Activated B cell treated with CpG ODN at 0.5 μM for 24 hours (primary cell): ENCODE measurements at regions not wholly inside any gene's neighbourhood (a gene's known extent, or its start where the extent isn't known, plus 50 kb on each side); places are given as distances from the start of the nearest gene placed in this dataset.

Experiments used
- ATAC-seq: fragments of 200-7000 bp; cut with Tn5 transposase; one replicate; pipeline ENCODE4 v1.10.0; 2021; ENCODE audit warnings: low read depth, mild to moderate bottlenecking, moderate library complexity
- CTCF ChIA-PET: fragments of 350-600 bp; sonication (Branson Sonifier 250); formaldehyde crosslinking; loops from one replicate; lab custom pipeline; 2021; ENCODE audit warnings: antibody characterized with exemption; lab: Charles Lee
- POLR2A ChIA-PET: fragments of 350-600 bp; sonication (Branson Sonifier 250); formaldehyde crosslinking; loops from one replicate; lab custom pipeline; 2021; ENCODE audit warnings: antibody characterized with exemption; lab: Charles Lee
- DNase-seq: peaks from one replicate; pipeline ENCODE4 v3.0.0; 2022
- H3K27ac Mint-ChIP-seq: one replicate; pipeline ENCODE4 v1.8.0; 2020; ENCODE audit warnings: mixed read lengths
- H3K27me3 Mint-ChIP-seq: one replicate; pipeline ENCODE4 v1.8.0; 2021; ENCODE audit warnings: mixed read lengths
- H3K36me3 Mint-ChIP-seq: one replicate; pipeline ENCODE4 v1.8.0; 2021; ENCODE audit warnings: low read depth, mixed read lengths
- H3K4me1 Mint-ChIP-seq: one replicate; pipeline ENCODE4 v1.8.0; 2021; ENCODE audit warnings: mixed read lengths
- H3K4me3 Mint-ChIP-seq: one replicate; pipeline ENCODE4 v1.8.0; 2020; ENCODE audit warnings: mild to moderate bottlenecking, mixed read lengths
- H3K9me3 Mint-ChIP-seq: one replicate; pipeline ENCODE4 v1.8.0; 2020; ENCODE audit warnings: mixed read lengths
- intact Hi-C: fragments of 100-400 bp; cut with micrococcal nuclease; formaldehyde crosslinking; loops from one replicate; pipeline ENCODE4 v1.15.1; 2024
- TF ChIP-seq, protein P1 (sequence below): fragments of 200-600 bp; IDR thresholded peaks from one replicate; pipeline ENCODE4 v1.8.0; 2022; ENCODE audit warnings: antibody characterized with exemption, mild to moderate bottlenecking

DNA sequence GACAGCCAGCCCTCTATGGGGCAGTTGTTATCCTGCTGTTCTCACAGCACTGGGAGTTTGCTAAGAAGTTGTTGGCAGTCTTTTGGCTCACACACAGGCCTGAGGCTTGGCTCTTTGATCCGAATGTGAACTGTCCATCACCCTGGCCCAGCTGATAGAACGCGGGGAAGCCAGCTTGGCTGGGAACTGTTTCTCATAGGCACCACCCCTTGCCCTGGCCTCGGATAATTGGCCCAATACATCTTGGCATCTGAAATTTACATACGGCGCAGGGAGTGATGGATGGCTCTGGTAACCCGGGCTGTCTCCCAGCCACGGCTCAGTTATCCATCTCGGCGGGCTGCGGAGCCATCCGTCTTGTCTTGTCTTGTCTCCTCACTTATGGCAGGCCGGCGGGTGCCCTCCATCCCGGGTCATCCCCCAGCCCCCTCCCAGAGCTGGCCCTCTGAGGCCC, 164.1 kb downstream of the PHETA1 start:
- Mint-ChIP-seq H3K4me3 (no peak overlapping the region), H3K27me3 (peaks cover 11% of the 10 kb centered on the region)
- CTCF ChIA-PET = no interaction called here

DNA sequence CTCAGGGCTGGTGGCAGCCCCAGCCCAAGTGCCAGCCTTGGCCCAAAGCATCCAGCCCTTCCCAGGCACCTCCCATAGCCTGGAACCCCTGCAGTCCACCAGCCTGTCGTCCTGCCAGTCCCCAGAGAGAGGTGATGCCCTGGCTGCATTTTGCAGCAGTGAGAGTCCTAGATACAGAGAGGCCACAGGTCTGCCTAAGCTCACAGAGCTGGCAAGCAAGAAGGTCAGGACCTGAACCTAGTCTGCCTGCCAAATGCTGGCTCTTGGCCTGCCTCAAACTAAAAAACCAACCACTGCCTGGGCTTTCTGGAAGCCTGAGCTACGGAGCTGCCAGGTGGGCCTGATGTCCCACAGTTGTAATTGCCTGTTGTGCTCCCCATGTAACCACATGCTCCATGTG, 164.9 kb downstream of the PHETA1 start:
- intact Hi-C loops = no loop called here
- H3K4me1 Mint-ChIP-seq = no peaks in the 10 kb centered on the region
- H3K9me3 Mint-ChIP-seq = no peaks in the 10 kb centered on the region
- no peaks in the 10 kb centered on the region for H3K36me3 Mint-ChIP-seq
- H3K27me3 Mint-ChIP-seq = peaks cover 11% of the 10 kb centered on the region
- TF ChIP-seq, protein P1, sequence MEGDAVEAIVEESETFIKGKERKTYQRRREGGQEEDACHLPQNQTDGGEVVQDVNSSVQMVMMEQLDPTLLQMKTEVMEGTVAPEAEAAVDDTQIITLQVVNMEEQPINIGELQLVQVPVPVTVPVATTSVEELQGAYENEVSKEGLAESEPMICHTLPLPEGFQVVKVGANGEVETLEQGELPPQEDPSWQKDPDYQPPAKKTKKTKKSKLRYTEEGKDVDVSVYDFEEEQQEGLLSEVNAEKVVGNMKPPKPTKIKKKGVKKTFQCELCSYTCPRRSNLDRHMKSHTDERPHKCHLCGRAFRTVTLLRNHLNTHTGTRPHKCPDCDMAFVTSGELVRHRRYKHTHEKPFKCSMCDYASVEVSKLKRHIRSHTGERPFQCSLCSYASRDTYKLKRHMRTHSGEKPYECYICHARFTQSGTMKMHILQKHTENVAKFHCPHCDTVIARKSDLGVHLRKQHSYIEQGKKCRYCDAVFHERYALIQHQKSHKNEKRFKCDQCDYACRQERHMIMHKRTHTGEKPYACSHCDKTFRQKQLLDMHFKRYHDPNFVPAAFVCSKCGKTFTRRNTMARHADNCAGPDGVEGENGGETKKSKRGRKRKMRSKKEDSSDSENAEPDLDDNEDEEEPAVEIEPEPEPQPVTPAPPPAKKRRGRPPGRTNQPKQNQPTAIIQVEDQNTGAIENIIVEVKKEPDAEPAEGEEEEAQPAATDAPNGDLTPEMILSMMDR = no peak
- H3K4me3 Mint-ChIP-seq = no peak overlapping the region
- no peak overlapping the region for H3K27ac Mint-ChIP-seq
- ATAC-seq (no peak), DNase-seq (no peak)
- ChIA-PET CTCF (no interaction called here), POLR2A (no interaction called here)

More for the DNA sequence above, 164.1 kb downstream of the PHETA1 start:
- intact Hi-C loops = no loop called here
- no peak for DNase-seq
- H3K36me3 Mint-ChIP-seq = no peaks in the 10 kb centered on the region
- no peak for ATAC-seq
- TF ChIP-seq, protein P1 = no peak
- POLR2A ChIA-PET = no interaction called here
- H3K4me1 Mint-ChIP-seq = no peaks in the 10 kb centered on the region
- H3K9me3 Mint-ChIP-seq = no peaks in the 10 kb centered on the region
- no peak overlapping the region for H3K27ac Mint-ChIP-seq

DNA sequence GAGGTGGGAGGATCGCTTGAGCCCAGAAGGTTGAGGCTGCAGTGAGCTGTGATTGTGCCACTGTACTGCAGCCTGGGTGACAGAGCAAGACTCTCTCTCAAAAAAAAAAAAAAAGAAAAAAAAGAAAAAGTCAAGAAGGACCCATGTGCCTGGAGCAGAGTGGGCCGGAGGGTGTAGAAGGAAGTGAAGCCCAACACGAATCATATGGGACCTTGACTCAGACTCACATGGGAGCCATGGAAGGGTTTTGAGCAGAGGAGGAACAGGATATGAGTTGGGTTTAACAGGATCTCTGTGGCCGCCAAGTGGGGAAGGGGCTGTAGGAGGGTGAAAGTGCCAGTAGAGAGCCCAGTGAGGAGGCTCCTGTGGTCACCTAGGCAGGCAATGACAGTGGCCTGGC, 165.4 kb downstream of the PHETA1 start:
- ChIA-PET CTCF (no interaction called here), POLR2A (no interaction called here)
- Mint-ChIP-seq H3K27me3 (peaks cover 13% of the 10 kb centered on the region), H3K36me3 (no peaks in the 10 kb centered on the region), H3K9me3 (no peaks in the 10 kb centered on the region), H3K27ac (no peak overlapping the region), H3K4me3 (no peak overlapping the region), H3K4me1 (no peaks in the 10 kb centered on the region)
- TF ChIP-seq, protein P1 = no peak
- ATAC-seq (no peak), DNase-seq (no peak)
- intact Hi-C loops = no loop called here

DNA sequence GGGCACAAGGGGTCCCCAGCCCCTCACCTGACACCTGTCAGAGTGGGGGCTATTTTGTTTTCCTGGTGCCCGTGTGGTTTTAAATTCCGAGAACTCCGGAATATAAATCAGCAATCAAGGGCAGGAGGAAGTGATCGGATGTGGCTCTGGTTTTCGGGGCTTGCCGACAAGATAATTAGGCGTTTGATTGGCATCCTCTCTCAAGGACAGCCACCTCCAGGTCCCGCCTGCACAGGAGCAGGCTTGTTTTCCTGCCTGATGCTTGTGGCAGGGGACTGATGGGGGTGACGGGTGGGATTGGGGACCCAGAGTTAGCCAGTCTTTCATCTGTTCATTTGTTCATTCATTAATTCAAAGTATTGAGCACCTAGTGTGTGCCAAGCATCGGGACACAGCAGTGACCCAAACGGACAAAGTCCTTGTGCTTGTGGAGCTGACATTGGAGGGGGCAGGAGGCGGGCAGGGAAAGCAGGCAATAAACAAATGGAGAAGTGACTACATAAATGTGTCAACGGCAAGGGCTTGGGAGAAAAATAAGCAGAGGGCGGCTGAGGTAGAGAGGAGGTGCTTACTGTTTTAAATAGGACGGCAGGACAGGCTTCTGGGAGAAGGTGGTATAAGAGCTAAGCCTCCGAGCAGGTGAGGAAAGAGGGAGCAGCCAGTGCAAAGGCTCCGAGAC, 166.5 kb downstream of the PHETA1 start:
- H3K27me3 Mint-ChIP-seq = peaks cover 16% of the 10 kb centered on the region
- H3K4me1 Mint-ChIP-seq = no peaks in the 10 kb centered on the region
- no peak overlapping the region for H3K27ac Mint-ChIP-seq
- no peaks in the 10 kb centered on the region for H3K9me3 Mint-ChIP-seq
- ATAC-seq (no peak), DNase-seq (no peak)
- no peak overlapping the region for H3K4me3 Mint-ChIP-seq
- TF ChIP-seq, protein P1 = no peak
- ChIA-PET POLR2A (no interaction called here), CTCF (no interaction called here)
- no peaks in the 10 kb centered on the region for H3K36me3 Mint-ChIP-seq
- intact Hi-C loops = no loop called here

DNA sequence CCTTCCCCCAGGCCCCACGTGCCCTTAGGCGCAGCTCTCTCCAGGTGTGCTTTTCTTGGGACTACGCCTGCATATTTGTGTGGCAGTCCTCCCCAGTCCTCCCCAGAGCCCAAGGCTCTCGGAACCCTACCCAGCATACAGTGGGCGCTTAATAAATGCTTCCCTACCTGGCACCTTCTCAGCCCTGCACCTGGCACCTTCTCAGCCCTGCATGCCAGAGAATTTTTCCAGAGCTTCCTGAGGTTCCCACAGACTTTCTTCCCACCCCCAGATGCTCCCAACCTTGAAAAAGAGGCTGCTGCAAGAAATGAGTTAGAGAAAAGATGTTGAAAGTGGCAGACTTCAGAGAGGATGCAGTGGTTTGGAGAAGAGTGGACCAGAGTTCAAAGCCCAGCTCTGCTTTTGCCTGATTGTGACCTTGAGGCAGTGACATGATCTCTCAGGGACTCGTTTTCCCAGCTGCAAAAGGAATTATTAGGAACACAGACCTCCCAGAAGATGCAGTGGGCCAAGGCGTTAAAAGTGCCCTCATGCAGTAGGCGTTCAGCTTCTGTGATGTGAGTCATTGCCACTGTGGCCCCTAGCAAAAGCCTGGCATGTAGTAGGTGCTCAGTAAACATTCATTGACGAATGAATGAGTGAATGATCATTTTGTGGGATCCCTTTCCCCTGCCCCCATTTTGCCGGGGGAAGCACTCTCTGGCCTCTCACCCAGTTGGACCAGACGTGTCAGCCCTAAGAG, 167.2 kb downstream of the PHETA1 start:
- Mint-ChIP-seq H3K27me3 (peaks cover 21% of the 10 kb centered on the region), H3K36me3 (no peaks in the 10 kb centered on the region), H3K4me1 (no peaks in the 10 kb centered on the region), H3K27ac (no peak overlapping the region), H3K4me3 (no peak overlapping the region), H3K9me3 (no peaks in the 10 kb centered on the region)
- ChIA-PET CTCF (no interaction called here), POLR2A (no interaction called here)
- DNase-seq = no peak
- intact Hi-C loops = no loop called here
- ATAC-seq = no peak
- TF ChIP-seq, protein P1 = no peak
